SK-N-SH (cell line): ENCODE measurements at regions not wholly inside any gene's neighbourhood (a gene's known extent, or its start where the extent isn't known, plus 50 kb on each side); places are given as distances from the start of the nearest gene placed in this dataset.

Source experiments
- CTCF ChIA-PET: fragments of 300-600, 350-600 bp; formaldehyde crosslinking; extraction: SDS; loops from one replicate; lab custom pipeline; 2021; lab: Yijun Ruan, JAX
- POLR2A ChIA-PET: fragments of 350-600 bp; sonication (Branson Sonifier 250); formaldehyde crosslinking; extraction: SDS; loops from one replicate; lab custom pipeline; 2020; ENCODE audit warnings: antibody characterized with exemption, inconsistent platforms; lab: Yijun Ruan, JAX
- DNase-seq: peaks from one replicate; pipeline ENCODE4 v3.0.0; 2012
- H2AFZ ChIP-seq: fragments of 200-600 bp; sonication (generic); 2 replicates; pipeline ENCODE4 v1.8.1; 2016; ENCODE audit warnings: antibody characterized with exemption, mild to moderate bottlenecking, low read depth
- H3F3A ChIP-seq: fragments of 200-600 bp; sonication (generic); replicated peaks from 2 replicates; pipeline ENCODE3; 2016; ENCODE audit warnings: antibody characterized with exemption, mild to moderate bottlenecking; ENCODE audit not compliant: insufficient read depth
- H3K27ac ChIP-seq, 2 experiments: fragments of 200-500 bp in 1 of 2; fragments of 200-600 bp in 1 of 2; sonication (Bioruptor generic) in 1 of 2; sonication (generic), shearing (Covaris generic) in 1 of 2; 2 replicates each; pipeline versions ENCODE4 v1.5.1 to v1.6.1; 2014 to 2016; ENCODE audit warnings: low read depth in 2 of 2, inconsistent platforms in 1 of 2, low read length in 1 of 2, mild to moderate bottlenecking in 1 of 2, mixed read lengths in 1 of 2
- H3K27me3 ChIP-seq: fragments of 200-600 bp; sonication (generic), shearing (Covaris generic); 2 replicates; pipeline ENCODE4 v1.6.1; 2016; ENCODE audit warnings: mixed run types; ENCODE audit not compliant: insufficient read depth
- H3K36me3 ChIP-seq, 2 experiments: fragments of 200-500 bp in 1 of 2; fragments of 200-600 bp in 1 of 2; sonication (Bioruptor generic) in 1 of 2; sonication (generic) in 1 of 2; replicated peaks in 1 of 2; 2 replicates each; pipeline versions ENCODE3 to v1.5.1; 2014 to 2016; ENCODE audit warnings: low read length in 1 of 2, mild to moderate bottlenecking in 1 of 2; ENCODE audit not compliant: insufficient read depth in 2 of 2, control insufficient read depth in 1 of 2
- H3K4me1 ChIP-seq, 2 experiments: fragments of 200-500 bp in 1 of 2; fragments of 200-600 bp in 1 of 2; sonication (Bioruptor generic) in 1 of 2; sonication (generic), shearing (Covaris generic) in 1 of 2; 2 replicates each; pipeline versions ENCODE4 v1.5.1 to v1.6.1; 2014 to 2016; ENCODE audit warnings: low read depth in 1 of 2, low read length in 1 of 2, mixed run types in 1 of 2; ENCODE audit not compliant: insufficient read depth in 2 of 2, control insufficient read depth in 1 of 2
- H3K4me2 ChIP-seq: fragments of 200-600 bp; sonication (generic), shearing (Covaris generic); 2 replicates; pipeline ENCODE4 v1.6.1; 2017; ENCODE audit warnings: mixed run types
- H3K4me3 ChIP-seq, 2 experiments: fragments of 200-500 bp in 1 of 2; fragments of 200-600 bp in 1 of 2; sonication (Bioruptor generic) in 1 of 2; sonication (generic), shearing (Covaris generic) in 1 of 2; 2 replicates each; pipeline versions ENCODE4 v1.5.1 to v1.8.1; 2014 to 2016; ENCODE audit warnings: low read depth in 2 of 2, inconsistent platforms in 1 of 2, low read length in 1 of 2, mild to moderate bottlenecking in 1 of 2, mixed read lengths in 1 of 2, moderate library complexity in 1 of 2
- H3K79me2 ChIP-seq: fragments of 200-600 bp; sonication (generic); 2 replicates; pipeline ENCODE4 v1.8.1; 2017; ENCODE audit warnings: mild to moderate bottlenecking; ENCODE audit not compliant: insufficient read depth
- H3K9ac ChIP-seq: fragments of 200-600 bp; sonication (generic); 2 replicates; pipeline ENCODE4 v1.6.1; 2017; ENCODE audit warnings: mixed run types
- H3K9me2 ChIP-seq: fragments of 200-600 bp; sonication (generic); 2 replicates; pipeline ENCODE4 v1.6.1; 2017; ENCODE audit warnings: mixed run types
- H3K9me3 ChIP-seq: fragments of 200-600 bp; sonication (generic); 2 replicates; pipeline ENCODE4 v1.6.1; 2017; ENCODE audit warnings: mixed run types, mild to moderate bottlenecking, moderate library complexity
- H4K20me1 ChIP-seq: fragments of 200-600 bp; sonication (generic); 2 replicates; pipeline ENCODE4 v1.6.1; 2017; ENCODE audit warnings: mild to moderate bottlenecking, mixed run types; ENCODE audit not compliant: insufficient read depth
- CHD2 ChIP-seq: fragments of 150-350 bp; IDR thresholded peaks from 2 replicates; pipeline ENCODE4 v1.6.1; 2018; ENCODE audit warnings: low read length; ENCODE audit not compliant: partially characterized antibody
- EP300 ChIP-seq, 2 experiments: IDR thresholded peaks; 2 replicates each; pipeline versions ENCODE4 v1.4.0 to v1.6.1; 2012; ENCODE audit warnings: borderline replicate concordance in 1 of 2, low read depth in 1 of 2, low read length in 1 of 2
- EZH2phosphoT487 ChIP-seq: fragments of 200-600 bp; sonication (generic); IDR thresholded peaks from 2 replicates; pipeline ENCODE4 v1.6.1; 2017; ENCODE audit warnings: low read depth, mixed run types, mild to moderate bottlenecking, antibody characterized with exemption, moderate library complexity, borderline replicate concordance
- FOSL2 ChIP-seq: IDR thresholded peaks from 2 replicates; pipeline ENCODE4 v1.4.0; 2012; ENCODE audit warnings: low read depth, mild to moderate bottlenecking, moderate library complexity, borderline replicate concordance
- FOXJ3 ChIP-seq: sonication (generic); formaldehyde crosslinking; IDR thresholded peaks from 2 replicates; pipeline ENCODE4 v1.5.1; 2020; ENCODE audit warnings: mild to moderate bottlenecking, missing genetic modification reagents
- GABPA ChIP-seq: IDR thresholded peaks from 2 replicates; pipeline ENCODE4 v1.4.0; 2012; ENCODE audit warnings: low read depth, mild to moderate bottlenecking
- IRF3 ChIP-seq: fragments of 150-350 bp; IDR thresholded peaks from 2 replicates; pipeline ENCODE4 v1.6.1; 2016; ENCODE audit warnings: mild to moderate bottlenecking, low read depth, low read length
- JUND ChIP-seq: IDR thresholded peaks from 2 replicates; pipeline ENCODE4 v1.4.0; 2012
- MEF2A ChIP-seq: IDR thresholded peaks from 2 replicates; pipeline ENCODE4 v1.4.0; 2012; ENCODE audit warnings: low read depth, borderline replicate concordance
- NFIC ChIP-seq: IDR thresholded peaks from 2 replicates; pipeline ENCODE4 v1.4.0; 2012; ENCODE audit warnings: borderline replicate concordance
- PBX3 ChIP-seq: IDR thresholded peaks from 2 replicates; pipeline ENCODE4; 2012
- POLR2AphosphoS5 ChIP-seq: IDR thresholded peaks from 2 replicates; pipeline ENCODE4 v1.6.1; 2012; ENCODE audit warnings: low read depth, low read length
- RCOR1 ChIP-seq: fragments of 150-350 bp; IDR thresholded peaks from 2 replicates; pipeline ENCODE4 v1.6.1; 2017; ENCODE audit warnings: antibody characterized with exemption, low read length
- RFX5 ChIP-seq: IDR thresholded peaks from 2 replicates; pipeline ENCODE4 v1.6.1; 2012; ENCODE audit warnings: mild to moderate bottlenecking, improper control_type of control experiment, low read length
- RXRA ChIP-seq: IDR thresholded peaks from 2 replicates; pipeline ENCODE4 v1.4.0; 2012; ENCODE audit warnings: low read depth, mild to moderate bottlenecking, borderline replicate concordance
- SIN3A ChIP-seq: IDR thresholded peaks from 2 replicates; pipeline ENCODE4 v1.6.1; 2012; ENCODE audit warnings: low read depth, mild to moderate bottlenecking, low read length, moderate library complexity, borderline replicate concordance
- TAF1 ChIP-seq: IDR thresholded peaks from 2 replicates; pipeline ENCODE4 v1.6.1; 2012; ENCODE audit warnings: low read depth, mild to moderate bottlenecking, low read length, moderate library complexity, borderline replicate concordance
- TCF12 ChIP-seq: IDR thresholded peaks from 2 replicates; pipeline ENCODE4 v1.4.0; 2012
- YY1 ChIP-seq: IDR thresholded peaks from 2 replicates; pipeline ENCODE4 v1.4.0; 2012; ENCODE audit warnings: low read depth, mild to moderate bottlenecking
- ZBTB33 ChIP-seq: IDR thresholded peaks from 2 replicates; pipeline ENCODE4 v1.4.0; 2012; ENCODE audit warnings: low read depth, borderline replicate concordance
- WGBS: methylation state at CpG from one replicate; pipeline ENCODE4 v1.1.6; 2017; ENCODE audit warnings: low lambda C conversion rate; 5-methylcytosine and 5-hydroxymethylcytosine counted together
- TF ChIP-seq, protein P1 (sequence below): IDR thresholded peaks from 2 replicates; pipeline ENCODE4 v1.4.0; 2012; ENCODE audit warnings: low read depth, borderline replicate concordance

DNA sequence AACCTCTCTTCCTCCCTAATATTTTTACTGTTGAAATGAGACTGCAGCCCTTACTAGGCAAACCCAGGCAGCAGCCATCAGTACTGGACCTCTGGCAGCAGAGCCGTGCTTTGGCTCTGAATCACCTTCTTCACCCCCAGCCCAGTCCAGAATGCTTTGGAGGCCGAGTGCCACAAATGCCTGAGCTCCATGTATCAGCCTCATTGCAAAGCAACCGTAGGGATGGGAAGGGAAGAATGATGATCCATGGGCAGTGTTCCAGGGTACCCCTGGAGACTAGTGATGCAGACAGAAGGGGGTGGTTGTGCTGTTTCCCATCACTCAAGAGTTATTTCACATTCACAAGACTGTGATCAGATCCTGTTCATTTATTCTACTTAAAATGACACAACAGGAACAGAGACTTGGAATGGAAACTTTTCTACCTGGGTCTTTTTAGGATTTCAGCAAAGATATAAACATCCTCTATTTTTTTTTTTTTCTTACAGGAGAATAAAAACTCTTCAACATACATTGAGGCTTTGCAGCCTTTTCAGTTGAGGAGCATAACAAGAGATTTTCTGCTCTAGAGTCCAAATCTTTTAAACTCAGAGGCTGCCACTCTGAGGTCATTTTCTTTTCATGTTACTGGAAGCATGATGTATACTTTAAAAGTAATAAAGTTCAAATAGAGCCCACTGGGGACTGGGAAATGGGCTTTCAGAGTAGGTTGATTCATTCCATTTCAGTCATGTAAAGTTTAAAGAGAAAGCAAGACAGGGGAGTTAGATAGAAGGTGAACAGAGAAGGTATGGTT, 138.3 kb downstream of the KCNJ2 start:
- Histone ChIP-seq H3K36me3 (no peaks in the 10 kb centered on the region), H3K27me3 (no peaks in the 10 kb centered on the region), H3K27ac (peak overlapping the region in 1 of 2 experiments; percentile 36; a peak in 2 of 4 replicates), H3K4me3 (no peak overlapping the region), H3K4me2 (no peak overlapping the region), H3K9me2 (no peaks in the 10 kb centered on the region), H3K4me1 (no peaks in the 10 kb centered on the region; a peak in 1 of 4 replicates), H2AFZ (no peak overlapping the region; the same call in 1 of the 2 replicates), H4K20me1 (no peaks in the 10 kb centered on the region), H3F3A (no peaks in the 10 kb centered on the region), H3K9me3 (0 out of 2 replicates have a peak, but pooled peaks cover 4% of the 10 kb centered on the region), H3K9ac (no peak overlapping the region), H3K79me2 (no peaks in the 10 kb centered on the region)
- CTCF ChIA-PET: no interaction called here
- DNase-seq: no peak
- WGBS: 50% methylated on average over 3 of the region's 3 CpGs
- no peak for TF ChIP-seq RXRA
- no peak for TF ChIP-seq RCOR1
- TF ChIP-seq FOSL2: peak; percentile 56
- peak; percentile 42 for TF ChIP-seq PBX3
- TF ChIP-seq TAF1: no peak
- 0 out of 4 replicates have a peak, but pooled peaks of 1 of the 2 experiments have one; percentile 8 for TF ChIP-seq EP300 (IDR thresholded peaks at IDR 0.05; ENCODE audit: borderline replicate concordance in 1 of 2, low read depth in 1 of 2, low read length in 1 of 2)
- peak; percentile 57 for TF ChIP-seq NFIC
- peak; percentile 46; the same call in 1 of the 2 replicates for TF ChIP-seq TCF12
- no peak for TF ChIP-seq FOXJ3 (CRISPR knock-in tag)
- TF ChIP-seq RFX5: peak; percentile 80
- TF ChIP-seq YY1: no peak
- POLR2A ChIA-PET: no interaction called here

DNA sequence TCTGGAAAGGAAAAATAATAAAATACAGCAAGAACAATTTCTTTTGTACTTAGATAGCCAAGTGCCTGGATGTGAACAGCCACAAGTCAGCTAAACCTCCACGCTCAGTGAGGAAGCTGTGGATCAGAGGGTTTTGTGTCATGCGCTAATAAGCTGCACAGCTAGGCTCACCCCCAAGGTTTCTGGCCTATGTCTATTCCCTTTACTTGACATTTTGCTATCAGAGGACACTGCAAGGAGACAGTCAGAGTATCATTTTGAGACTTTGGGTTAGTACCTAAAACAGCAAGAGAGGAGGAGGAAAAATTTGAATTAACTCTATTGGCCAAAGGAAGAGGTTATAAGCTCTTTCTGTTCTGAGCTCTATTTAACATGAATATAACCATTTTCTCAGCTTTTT, 139.3 kb downstream of the KCNJ2 start:
- H3K4me1 ChIP-seq: no peaks in the 10 kb centered on the region; a peak in 1 of 4 replicates
- H3K36me3 ChIP-seq: no peaks in the 10 kb centered on the region
- POLR2A ChIA-PET: no interaction called here
- H3K27me3 ChIP-seq: no peaks in the 10 kb centered on the region
- no peak overlapping the region for H3K9ac ChIP-seq
- no peak overlapping the region for H3K4me3 ChIP-seq
- no peak overlapping the region for H3K4me2 ChIP-seq
- H4K20me1 ChIP-seq: no peaks in the 10 kb centered on the region
- no peak overlapping the region; the same call in 1 of the 2 replicates for H2AFZ ChIP-seq
- no peaks in the 10 kb centered on the region for H3K79me2 ChIP-seq
- H3K9me2 ChIP-seq: no peaks in the 10 kb centered on the region
- H3K9me3 ChIP-seq: no peaks in the 10 kb centered on the region
- CTCF ChIA-PET: interaction anchor here (0.9 to 1.3 kb wide), 3 partner anchors 8 to 243 kb away, joined by 3 read pairs; no protein-coding TSS in a partner anchor
- DNase-seq: no peak
- H3F3A ChIP-seq: no peaks in the 10 kb centered on the region
- H3K27ac ChIP-seq: no peak overlapping the region
- 81% methylated on average over 2 of the region's 2 CpGs for WGBS
- TF ChIP-seq JUND (no peak), SIN3A (no peak), TCF12 (no peak), MEF2A (no peak), RCOR1 (no peak), EP300 (IDR thresholded peaks at IDR 0.05; ENCODE audit: borderline replicate concordance in 1 of 2, low read depth in 1 of 2, low read length in 1 of 2) (no peak), FOXJ3 (CRISPR knock-in tag) (no peak), IRF3 (no peak), GABPA (no peak), ZBTB33 (no peak), EZH2phosphoT487 (no peak), POLR2AphosphoS5 (no peak), CHD2 (no peak)
- TF ChIP-seq, protein P1, sequence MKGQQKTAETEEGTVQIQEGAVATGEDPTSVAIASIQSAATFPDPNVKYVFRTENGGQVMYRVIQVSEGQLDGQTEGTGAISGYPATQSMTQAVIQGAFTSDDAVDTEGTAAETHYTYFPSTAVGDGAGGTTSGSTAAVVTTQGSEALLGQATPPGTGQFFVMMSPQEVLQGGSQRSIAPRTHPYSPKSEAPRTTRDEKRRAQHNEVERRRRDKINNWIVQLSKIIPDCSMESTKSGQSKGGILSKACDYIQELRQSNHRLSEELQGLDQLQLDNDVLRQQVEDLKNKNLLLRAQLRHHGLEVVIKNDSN: no peak
